Mammary epithelial cell (primary cell): ENCODE measurements at regions not wholly inside any gene's neighbourhood (a gene's known extent, or its start where the extent isn't known, plus 50 kb on each side); places are given as distances from the start of the nearest gene placed in this dataset.

ENCODE experiments used
- CTCF ChIP-seq, 2 donors: IDR thresholded peaks in 1 of 2; conservative IDR thresholded peaks in 1 of 2; 2 replicates each; pipeline ENCODE4 v1.5.1; 2011 to 2012; ENCODE audit warnings: inconsistent platforms in 2 of 2, low read length in 2 of 2, mild to moderate bottlenecking in 2 of 2, control low read depth in 1 of 2, low read depth in 1 of 2; ENCODE audit not compliant: insufficient read depth in 1 of 2; ENCODE audit errors: extremely low read depth in 1 of 2
- EZH2 ChIP-seq: IDR thresholded peaks from 2 replicates; pipeline ENCODE4 v1.6.1; 2012; ENCODE audit warnings: low read length, inconsistent platforms, borderline replicate concordance

GRCh38 chr2:8614646-8615045, 67.2 kb upstream of the ID2 start:
- TF ChIP-seq EZH2 (no peak), CTCF (conservative IDR thresholded peaks at IDR 0.05 in 1 of 2, IDR thresholded peaks at IDR 0.05 in 1 of 2; ENCODE audit: extremely low read depth in 1 of 2, insufficient read depth in 1 of 2, low read depth in 1 of 2, low read length in 2 of 2) (no peak)
